Heart left ventricle (tissue), 13 donors: ENCODE measurements at regions not wholly inside any gene's neighbourhood (a gene's known extent, or its start where the extent isn't known, plus 50 kb on each side); places are given as distances from the start of the nearest gene placed in this dataset.
"Not testable (repeated sequence)": the region's sequence is repeated elsewhere in the genome, so short reads cannot be mapped to it uniquely, and the experiment has no call there.

ENCODE experiments used
- CTCF ChIP-seq, 12 donors: fragments of 200-600 bp; sonication (generic) in 4 of 12; IDR thresholded peaks; one replicate each; pipeline versions ENCODE4 v1.5.0 to v1.8.0; 2018 to 2022; ENCODE audit warnings: antibody characterized with exemption in 12 of 12, mild to moderate bottlenecking in 5 of 12
- POLR2A ChIP-seq, 2 donors: fragments of 450-650 bp; IDR thresholded peaks; one replicate each; pipeline ENCODE4 v1.6.1; 2017; ENCODE audit warnings: antibody characterized with exemption in 2 of 2, mild to moderate bottlenecking in 2 of 2, moderate library complexity in 2 of 2
- donor health status: ischemic (EF 13 %, LVEDD 7.1; RV severe dilation, severe dysfunction).
- donor health status: DM: no; HTN: yes; CAD: no.
- donor health status: DM: no; HTN: no; CAD: no.
- donor health status: ischemic (EF 25% LVEDD 6.9; RV normal size, moderate dysfunction).
- donor health status: ischemic (EF 25% LVEDD 5.7; RV mildly dilated, moderate dysfunction).
- donor health status: ischemic (EF 35%, LVEDD 5.7; RV mildly dilated, moderate dysfunction).
- donor health status: nonischemic (EF 11% LVEDD 7.7; RV severe dilation, severe dysfunction).
- donor health status: DM: yes; HTN: yes; CAD: no.
- donor health status: PGD.
- donor health status: ischemic (EF 29% LVEDD 5.4; RV normal size, mild dysfunction).
- donor health status: nonischemic (EF 23%, LVEDD 6.1; RV moderate dilation, normal function).

GRCh38 chrX:3172156-3172555 lies 130.9 kb downstream of the ARSF start:
- not testable (repeated sequence) for TF ChIP-seq POLR2A, CTCF (IDR thresholded peaks at IDR 0.05)
